ENCODE measurements at regions not wholly inside any gene's neighbourhood (a gene's known extent, or its start where the extent isn't known, plus 50 kb on each side); places are given as distances from the start of the nearest gene placed in this dataset.

DNA sequence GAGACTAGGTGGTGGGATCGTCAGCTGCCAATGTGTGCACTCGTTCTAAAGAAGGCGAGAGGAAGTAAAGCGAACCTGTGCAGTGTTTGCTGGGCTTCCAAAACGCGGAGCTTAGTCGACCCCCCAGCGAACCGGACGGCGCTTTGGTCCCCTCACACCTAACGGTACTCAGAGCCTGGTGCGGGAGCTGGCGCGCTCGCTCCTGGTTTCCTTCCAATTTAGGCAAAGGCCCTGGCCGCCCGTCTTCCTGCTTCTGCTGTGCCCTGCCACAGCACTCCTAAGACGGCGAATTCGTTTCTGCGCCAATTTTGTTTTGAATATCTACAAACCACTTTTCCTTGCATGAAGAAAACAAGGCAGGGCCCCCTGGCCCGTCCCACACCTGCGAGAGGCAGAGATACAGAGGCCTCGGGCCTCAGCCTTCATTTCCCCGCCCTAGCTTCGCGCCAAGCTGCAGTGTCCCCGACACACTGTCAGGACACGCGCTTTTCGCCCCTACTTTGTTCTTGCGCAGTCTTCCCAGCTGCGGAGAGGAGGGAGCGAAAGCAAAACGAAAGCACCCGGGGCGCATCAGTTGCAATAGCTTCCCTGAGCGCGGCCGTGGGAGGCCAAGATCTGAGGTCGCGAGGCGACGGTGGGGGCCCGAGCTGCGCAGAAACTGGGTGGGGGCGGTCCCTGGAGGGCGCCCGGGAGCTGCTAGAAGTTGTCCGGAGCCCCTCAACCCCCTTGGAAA, 111.9 kb downstream of the KCNRG start:
- TF ChIP-seq, protein P1, sequence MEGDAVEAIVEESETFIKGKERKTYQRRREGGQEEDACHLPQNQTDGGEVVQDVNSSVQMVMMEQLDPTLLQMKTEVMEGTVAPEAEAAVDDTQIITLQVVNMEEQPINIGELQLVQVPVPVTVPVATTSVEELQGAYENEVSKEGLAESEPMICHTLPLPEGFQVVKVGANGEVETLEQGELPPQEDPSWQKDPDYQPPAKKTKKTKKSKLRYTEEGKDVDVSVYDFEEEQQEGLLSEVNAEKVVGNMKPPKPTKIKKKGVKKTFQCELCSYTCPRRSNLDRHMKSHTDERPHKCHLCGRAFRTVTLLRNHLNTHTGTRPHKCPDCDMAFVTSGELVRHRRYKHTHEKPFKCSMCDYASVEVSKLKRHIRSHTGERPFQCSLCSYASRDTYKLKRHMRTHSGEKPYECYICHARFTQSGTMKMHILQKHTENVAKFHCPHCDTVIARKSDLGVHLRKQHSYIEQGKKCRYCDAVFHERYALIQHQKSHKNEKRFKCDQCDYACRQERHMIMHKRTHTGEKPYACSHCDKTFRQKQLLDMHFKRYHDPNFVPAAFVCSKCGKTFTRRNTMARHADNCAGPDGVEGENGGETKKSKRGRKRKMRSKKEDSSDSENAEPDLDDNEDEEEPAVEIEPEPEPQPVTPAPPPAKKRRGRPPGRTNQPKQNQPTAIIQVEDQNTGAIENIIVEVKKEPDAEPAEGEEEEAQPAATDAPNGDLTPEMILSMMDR (IDR thresholded peaks at IDR 0.05; ENCODE audit: low read length), result no peak
- TF ChIP-seq EZH2 (IDR thresholded peaks at IDR 0.05; ENCODE audit: borderline replicate concordance, low read length), result no peak

Measured in OCI-LY1 (cell line).